GM19023 (cell line): ENCODE measurements at regions not wholly inside any gene's neighbourhood (a gene's known extent, or its start where the extent isn't known, plus 50 kb on each side); places are given as distances from the start of the nearest gene placed in this dataset.
"Not testable (repeated sequence)": the region's sequence is repeated elsewhere in the genome, so short reads cannot be mapped to it uniquely, and the experiment has no call there.

Source experiments
- ATAC-seq: cut with Tn5 transposase; IDR thresholded peaks from one replicate; pipeline ENCODE4 v1.9.1; 2021; ENCODE audit warnings: mild to moderate bottlenecking, moderate library complexity; ENCODE audit not compliant: unreplicated experiment

GRCh38 chr9:29613773-29614172 is 2040.5 kb upstream of the C9orf72 start:
- no peak for ATAC-seq

- ATAC-seq = no peak
Measured at GRCh38 chr9:29616844-29617243, 2043.6 kb upstream of the C9orf72 start.

DNA sequence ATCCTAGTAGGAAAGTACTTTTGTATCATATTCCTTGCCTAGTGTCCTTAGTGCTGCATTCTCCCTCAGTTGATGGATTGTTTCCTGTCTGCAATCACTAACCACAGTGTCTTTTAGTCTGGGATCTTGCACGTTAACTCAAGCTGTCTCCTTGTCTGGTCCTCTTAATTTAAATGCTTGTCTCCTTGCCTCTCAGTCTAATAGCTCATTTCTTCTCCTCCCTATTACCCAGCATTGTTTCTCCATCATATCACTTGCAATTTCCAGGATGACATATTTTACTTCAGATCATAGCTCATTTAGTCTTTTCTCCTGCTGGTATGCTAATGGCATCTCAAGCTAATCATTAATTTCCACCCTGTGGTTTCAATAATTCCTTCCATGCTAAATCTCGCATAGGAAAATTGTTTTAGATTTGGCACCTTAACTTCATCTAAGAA is 2052.0 kb upstream of the C9orf72 start:
- no peak for ATAC-seq

GRCh38 chr9:29625931-29626330 is 2052.7 kb upstream of the C9orf72 start:
- no peak for ATAC-seq

GRCh38 chr9:29628856-29629255 is 2055.6 kb upstream of the C9orf72 start:
- not testable (repeated sequence) for ATAC-seq

DNA sequence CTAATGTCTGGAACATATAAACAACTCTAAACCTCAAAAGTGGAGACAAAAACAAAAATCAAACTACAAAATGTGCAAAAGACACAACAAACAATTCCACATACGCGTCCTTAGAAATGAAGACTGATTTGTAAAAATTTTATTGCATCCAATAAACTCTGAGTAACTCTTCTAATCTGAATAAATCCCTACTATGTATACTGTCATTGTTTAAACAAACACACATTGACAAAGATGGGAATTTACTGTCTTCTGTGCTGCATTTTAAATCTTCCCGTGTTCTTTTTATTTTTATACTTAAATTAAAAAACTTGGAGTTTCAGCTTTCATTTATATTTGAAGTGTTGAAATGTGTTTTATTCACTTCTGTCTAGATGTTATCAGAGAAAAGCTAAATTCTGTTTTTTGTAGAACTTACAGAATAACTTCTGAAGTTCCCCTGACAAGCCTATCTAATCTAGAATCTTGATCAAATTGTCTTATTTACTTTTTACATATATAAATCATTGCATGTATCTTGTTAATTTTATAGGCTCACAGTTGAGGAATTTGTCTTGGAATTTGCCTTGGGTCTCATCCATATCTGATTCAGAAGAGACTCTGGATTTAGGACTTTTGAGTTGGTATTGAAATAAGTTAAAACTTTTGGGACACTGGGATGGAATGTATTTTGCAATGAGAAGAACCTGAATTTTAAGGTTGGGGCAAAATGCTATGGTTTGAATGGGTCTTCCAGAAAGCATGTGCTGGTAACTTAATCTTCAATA is 2064.4 kb upstream of the C9orf72 start:
- ATAC-seq = no peak

- ATAC-seq = no peak
Measured at GRCh38 chr9:29640507-29640906, 2067.2 kb upstream of the C9orf72 start.

DNA sequence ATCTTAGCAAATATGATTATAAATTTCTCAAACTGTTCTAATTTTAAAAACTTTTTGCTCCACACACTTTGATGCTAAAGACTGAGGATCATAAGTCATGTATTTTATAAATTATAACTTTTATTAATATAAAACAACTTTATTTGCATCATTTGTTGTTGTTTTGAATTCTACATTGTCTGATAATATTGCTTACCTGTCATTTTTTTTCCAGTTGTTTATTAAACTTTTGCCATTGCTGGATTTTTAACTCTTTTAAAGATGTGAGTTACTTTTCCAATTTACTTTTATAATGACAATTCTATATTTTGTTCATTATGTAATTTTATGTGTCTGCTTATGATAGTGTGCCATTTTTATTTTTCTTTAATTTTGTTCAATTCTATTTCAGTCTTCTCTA is 2071.2 kb upstream of the C9orf72 start:
- no peak for ATAC-seq

DNA sequence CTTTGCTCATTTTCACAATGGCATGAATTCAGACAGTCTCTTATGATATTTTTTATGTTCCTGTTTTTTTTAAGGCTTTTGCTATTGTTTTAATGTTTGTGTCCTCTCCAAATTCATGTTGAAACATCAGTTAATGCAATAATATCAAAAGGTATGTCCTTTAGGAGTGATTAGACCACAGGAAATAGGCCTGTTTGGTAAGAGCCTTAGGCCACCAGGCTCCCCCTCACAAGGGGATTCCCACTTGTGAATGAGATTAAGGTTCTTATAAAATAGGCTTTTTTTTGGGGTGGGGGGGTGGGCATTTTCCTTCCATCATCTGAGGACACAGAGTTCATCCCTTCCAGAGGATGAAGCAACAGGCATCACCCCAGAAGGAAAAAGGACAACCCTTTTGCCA is 2074.2 kb upstream of the C9orf72 start:
- no peak for ATAC-seq

DNA sequence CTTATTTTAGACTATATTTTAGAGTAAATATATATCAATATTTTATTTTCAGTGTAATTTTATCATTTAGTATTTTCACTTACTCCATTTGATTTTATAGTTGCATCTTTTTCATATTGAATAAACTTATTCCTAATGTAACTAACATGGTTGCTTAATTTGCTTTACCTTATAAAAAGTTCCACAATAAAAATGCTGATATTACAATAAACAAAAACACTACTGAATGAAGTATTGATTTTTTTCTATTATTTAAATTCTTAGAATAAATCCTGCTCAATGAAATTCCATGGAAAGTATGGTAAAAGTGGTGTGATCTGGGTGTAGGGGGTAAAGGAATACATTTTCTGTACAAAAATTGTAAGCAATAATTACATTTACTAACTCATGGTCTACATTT is 2074.9 kb upstream of the C9orf72 start:
- ATAC-seq = no peak

DNA sequence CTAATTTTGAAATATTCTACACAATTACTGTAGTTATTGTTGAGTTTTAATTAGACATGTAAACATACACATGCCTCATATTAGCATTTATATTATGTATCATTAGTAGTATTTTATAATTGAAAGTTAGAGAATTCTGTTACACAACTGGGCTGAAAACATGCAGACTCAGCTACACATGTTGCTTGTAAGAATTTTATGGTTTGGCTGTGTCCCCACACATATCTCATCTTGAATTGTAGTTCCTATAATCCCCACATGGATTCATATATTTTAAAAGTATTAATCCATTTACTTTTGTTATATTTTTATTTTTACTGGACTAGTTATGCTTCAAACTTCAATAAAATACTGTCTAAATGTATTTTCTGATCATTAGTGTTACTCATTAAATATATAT is 2075.3 kb upstream of the C9orf72 start:
- ATAC-seq = no peak

DNA sequence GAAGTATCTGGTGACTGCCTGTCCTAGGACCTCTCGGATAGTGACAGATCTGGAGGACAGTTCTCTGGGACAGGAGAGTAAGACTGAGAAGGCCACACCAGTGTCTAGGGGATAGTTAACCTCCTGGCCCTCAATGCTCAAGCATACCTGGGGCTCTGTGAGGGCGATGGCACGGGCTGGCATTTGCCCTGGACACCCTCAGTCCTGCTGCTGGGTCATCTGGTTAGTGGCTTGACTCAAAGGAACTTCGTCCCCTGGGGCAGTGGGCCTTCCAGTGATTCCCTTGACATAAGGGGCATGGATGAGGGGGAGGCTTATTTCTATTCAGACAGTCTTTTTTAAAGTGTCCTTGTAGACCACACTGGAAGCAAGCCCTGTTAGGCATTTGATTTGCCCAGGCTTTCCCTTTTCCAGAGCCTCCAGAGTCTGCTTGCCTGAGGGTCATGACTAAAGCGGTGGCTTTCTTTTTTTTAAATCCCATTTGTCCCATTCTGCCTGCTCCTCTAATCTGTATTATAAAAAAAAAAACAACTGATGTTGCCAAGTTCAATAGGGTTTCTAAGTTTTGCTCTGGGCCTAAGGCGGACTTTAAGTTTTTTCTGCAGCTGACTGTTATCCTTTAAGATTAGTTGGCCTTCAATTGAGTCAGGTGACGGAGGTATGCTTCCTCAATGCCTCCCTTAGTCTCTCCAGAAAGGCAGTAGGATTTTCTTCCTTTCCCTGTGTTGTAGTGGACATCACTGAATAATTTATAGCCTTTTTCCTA is 2083.5 kb upstream of the C9orf72 start:
- no peak for ATAC-seq

DNA sequence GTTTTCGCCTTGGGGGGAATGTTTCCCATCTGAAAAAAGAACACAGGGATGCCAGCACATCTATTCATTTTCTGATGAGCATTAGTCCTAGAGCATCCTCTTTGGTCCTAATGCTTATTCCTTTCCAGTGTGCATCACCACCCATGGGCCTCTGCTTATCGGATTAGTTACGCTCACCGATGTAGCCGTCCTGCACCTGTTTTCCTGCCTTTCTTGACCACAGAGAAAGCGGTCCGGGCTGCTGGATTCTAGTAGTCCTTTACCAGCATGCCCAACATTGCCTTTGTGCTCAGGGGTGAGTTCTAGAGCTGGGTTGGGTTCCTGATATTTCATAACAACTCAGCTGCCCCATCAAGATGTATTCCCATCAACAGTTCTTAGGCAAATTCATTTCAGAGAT is 2084.5 kb upstream of the C9orf72 start:
- no peak for ATAC-seq

GRCh38 chr9:29659014-29659413 is 2085.7 kb upstream of the C9orf72 start:
- ATAC-seq = no peak

- no peak for ATAC-seq
Measured at GRCh38 chr9:29659736-29660135, 2086.5 kb upstream of the C9orf72 start.

DNA sequence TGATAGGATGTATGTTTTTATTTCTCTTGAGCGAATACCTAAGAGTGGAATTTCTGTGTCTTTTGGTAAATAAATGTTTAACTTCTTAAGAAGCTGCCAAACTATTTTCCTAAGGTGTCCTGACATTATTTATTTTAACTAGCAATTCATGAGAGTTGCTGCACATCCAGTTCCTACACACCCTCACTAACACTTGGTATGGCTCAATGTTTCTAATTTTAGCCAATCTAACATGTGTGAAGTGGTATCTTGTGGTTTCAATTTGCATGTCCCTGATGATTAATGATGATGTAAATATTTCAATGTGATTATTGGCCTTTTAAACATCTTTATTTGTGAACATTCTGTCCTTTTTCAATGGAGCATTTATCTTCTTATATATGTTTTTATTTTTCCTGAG is 2095.5 kb upstream of the C9orf72 start:
- ATAC-seq = no peak

- no peak for ATAC-seq
Measured at GRCh38 chr9:29669613-29670012, 2096.3 kb upstream of the C9orf72 start.

- no peak for ATAC-seq
Measured at GRCh38 chr9:29685531-29685930, 2112.2 kb upstream of the C9orf72 start.

GRCh38 chr9:29691145-29691544 is 2117.9 kb upstream of the C9orf72 start:
- ATAC-seq = no peak

DNA sequence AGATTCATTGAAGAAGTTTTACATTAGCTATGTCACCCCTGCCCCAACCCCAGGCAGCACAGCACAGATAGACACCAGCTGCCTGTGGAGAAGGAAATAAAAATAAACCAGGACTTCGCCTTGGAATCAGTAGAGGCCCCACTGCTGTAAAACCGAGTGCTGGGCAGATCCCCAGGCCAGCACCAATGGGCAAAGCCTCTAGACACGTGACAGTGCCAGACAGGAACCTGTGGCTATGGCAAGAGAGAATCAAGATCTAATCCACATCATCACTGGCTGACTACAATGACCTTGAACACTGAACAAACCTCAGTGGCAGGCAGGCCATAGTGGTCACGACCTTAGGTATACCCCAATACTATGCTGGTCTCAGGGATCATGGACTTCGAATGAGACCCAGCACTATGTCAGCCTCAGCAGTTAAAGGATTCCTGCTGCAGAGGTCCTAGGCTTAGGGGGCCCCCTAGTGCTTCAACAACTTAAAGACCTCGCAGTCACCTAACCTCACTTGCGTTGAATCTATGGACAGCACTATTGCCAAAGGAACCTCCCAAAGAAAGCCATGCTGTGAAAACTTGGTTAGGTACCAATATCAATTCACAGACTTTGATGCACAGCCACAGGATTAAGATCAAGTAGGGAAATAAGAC is 2118.6 kb upstream of the C9orf72 start:
- no peak for ATAC-seq

GRCh38 chr9:29697011-29697410 is 2123.7 kb upstream of the C9orf72 start:
- no peak for ATAC-seq

GRCh38 chr9:29701559-29701958 is 2128.3 kb upstream of the C9orf72 start:
- no peak for ATAC-seq
